RPMI7951 (cell line): ENCODE measurements at regions not wholly inside any gene's neighbourhood (a gene's known extent, or its start where the extent isn't known, plus 50 kb on each side); places are given as distances from the start of the nearest gene placed in this dataset.
A peak's percentile ranks its signal among the peaks of the same experiment; 100 is the strongest.

Source experiments
- DNase-seq: peaks from one replicate; pipeline ENCODE4 v3.0.0-alpha.2; 2012; ENCODE audit warnings: low read depth

- DNase-seq = peak; percentile 40
Observed at GRCh38 chr2:118665784-118666529, 181.5 kb downstream of the EN1 start.

- no peak for DNase-seq
Observed at GRCh38 chr2:118661179-118661578, 186.3 kb downstream of the EN1 start.

GRCh38 chr2:118658596-118659198 is 188.8 kb downstream of the EN1 start:
- DNase-seq = peak; percentile 30

GRCh38 chr2:118657466-118657865 is 190.0 kb downstream of the EN1 start:
- DNase-seq = no peak

- no peak for DNase-seq
Observed at GRCh38 chr2:118654945-118655344, 192.5 kb downstream of the EN1 start.

GRCh38 chr2:118650327-118650726 is 197.1 kb downstream of the EN1 start:
- DNase-seq = no peak

GRCh38 chr2:118645876-118646275 is 201.6 kb downstream of the EN1 start:
- no peak for DNase-seq

GRCh38 chr2:118644190-118644589 is 203.3 kb downstream of the EN1 start:
- no peak for DNase-seq

GRCh38 chr2:118643294-118643693 is 204.2 kb downstream of the EN1 start:
- peak; percentile 26 for DNase-seq

- no peak for DNase-seq
Observed at GRCh38 chr2:118642501-118642900, 204.9 kb downstream of the EN1 start.

GRCh38 chr2:118641711-118642110 is 205.7 kb downstream of the EN1 start:
- no peak for DNase-seq

- DNase-seq = no peak
Observed at GRCh38 chr2:118639371-118639770, 208.1 kb downstream of the EN1 start.

- DNase-seq = no peak
Observed at GRCh38 chr2:118638453-118638852, 209.0 kb downstream of the EN1 start.

- no peak for DNase-seq
Observed at GRCh38 chr2:118635891-118636290, 211.6 kb downstream of the EN1 start.

- DNase-seq = no peak
Observed at GRCh38 chr2:118634876-118635275, 212.6 kb downstream of the EN1 start.

- DNase-seq = no peak
Observed at GRCh38 chr2:118633371-118634018, 214.0 kb downstream of the EN1 start.

GRCh38 chr2:118632921-118633320 is 214.5 kb downstream of the EN1 start:
- no peak for DNase-seq

GRCh38 chr2:118627156-118627555 is 220.3 kb downstream of the EN1 start:
- DNase-seq = no peak

- DNase-seq = no peak
Observed at GRCh38 chr2:118622913-118623312, 224.5 kb downstream of the EN1 start.

GRCh38 chr2:118622108-118622507 is 225.3 kb downstream of the EN1 start:
- no peak for DNase-seq

GRCh38 chr2:118618279-118618678 is 229.2 kb downstream of the EN1 start:
- no peak for DNase-seq

GRCh38 chr2:118616432-118616831 is 231.0 kb downstream of the EN1 start:
- DNase-seq = no peak

- no peak for DNase-seq
Observed at GRCh38 chr2:118614841-118615271, 232.6 kb downstream of the EN1 start.
